ENCODE measurements at regions not wholly inside any gene's neighbourhood (a gene's known extent, or its start where the extent isn't known, plus 50 kb on each side); places are given as distances from the start of the nearest gene placed in this dataset.

- no peak overlapping the region for H3K4me3 ChIP-seq (ENCODE audit: low read length)
- TF ChIP-seq CTCF (IDR thresholded peaks at IDR 0.05; ENCODE audit: insufficient read depth, low read depth, low read length, missing control alignments): no peak
- no peak for DNase-seq (ENCODE audit: low read depth)
Observed at GRCh38 chr12:127742231-127742630, 524.7 kb upstream of the TMEM132C start.

- H3K4me3 ChIP-seq (ENCODE audit: low read length): no peak overlapping the region
- DNase-seq (ENCODE audit: low read depth): no peak
- TF ChIP-seq CTCF (IDR thresholded peaks at IDR 0.05; ENCODE audit: insufficient read depth, low read depth, low read length, missing control alignments): no peak
Observed at GRCh38 chr12:127745469-127746212, 521.3 kb upstream of the TMEM132C start.

- no peak overlapping the region for H3K4me3 ChIP-seq (ENCODE audit: low read length)
- no peak for DNase-seq (ENCODE audit: low read depth)
- TF ChIP-seq CTCF (IDR thresholded peaks at IDR 0.05; ENCODE audit: insufficient read depth, low read depth, low read length, missing control alignments): no peak
Observed at GRCh38 chr12:127749416-127749815, 517.6 kb upstream of the TMEM132C start.

- no peak overlapping the region for H3K4me3 ChIP-seq (ENCODE audit: low read length)
- no peak for DNase-seq (ENCODE audit: low read depth)
- no peak for TF ChIP-seq CTCF (IDR thresholded peaks at IDR 0.05; ENCODE audit: insufficient read depth, low read depth, low read length, missing control alignments)
Observed at GRCh38 chr12:127750076-127750840, 516.7 kb upstream of the TMEM132C start.

GRCh38 chr12:127752802-127753201 lies 514.2 kb upstream of the TMEM132C start:
- no peak for DNase-seq (ENCODE audit: low read depth)
- TF ChIP-seq CTCF (IDR thresholded peaks at IDR 0.05; ENCODE audit: insufficient read depth, low read depth, low read length, missing control alignments): no peak
- H3K4me3 ChIP-seq (ENCODE audit: low read length): no peak overlapping the region

- no peak for TF ChIP-seq CTCF (IDR thresholded peaks at IDR 0.05; ENCODE audit: insufficient read depth, low read depth, low read length, missing control alignments)
- DNase-seq (ENCODE audit: low read depth): no peak
- no peak overlapping the region for H3K4me3 ChIP-seq (ENCODE audit: low read length)
Observed at GRCh38 chr12:127760357-127760756, 506.6 kb upstream of the TMEM132C start.

Measured in epithelial cell of esophagus (primary cell).